ENCODE measurements at regions not wholly inside any gene's neighbourhood (a gene's known extent, or its start where the extent isn't known, plus 50 kb on each side); places are given as distances from the start of the nearest gene placed in this dataset.

GRCh38 chr22:22369964-22370270, 125.3 kb downstream of the VPREB1 start:
- no peak for TF ChIP-seq POLR2A (IDR thresholded peaks at IDR 0.05; ENCODE audit: low read length)
- TF ChIP-seq GATA1 (IDR thresholded peaks at IDR 0.05; ENCODE audit: low read depth, low read length), result no peak
